ENCODE measurements at regions not wholly inside any gene's neighbourhood (a gene's known extent, or its start where the extent isn't known, plus 50 kb on each side); places are given as distances from the start of the nearest gene placed in this dataset.

- Histone ChIP-seq H3K4me1 (ENCODE audit: control insufficient read depth in 2 of 2, insufficient read depth in 2 of 2, low read length in 2 of 2) (no peaks in the 10 kb centered on the region), H3K79me2 (ENCODE audit: control insufficient read depth, insufficient read depth, low read length) (no peaks in the 10 kb centered on the region), H4K20me1 (ENCODE audit: control insufficient read depth, insufficient read depth, low read length, poor library complexity, severe bottlenecking) (no peaks in the 10 kb centered on the region), H2AFZ (ENCODE audit: insufficient read depth, low read depth, low read length, poor library complexity, severe bottlenecking) (no peak overlapping the region), H3K27me3 (replicated peaks in 1 of 4; ENCODE audit: control extremely low read depth in 1 of 4, control insufficient read depth in 3 of 4, insufficient read depth in 4 of 4, low read length in 3 of 4) (no peaks in the 10 kb centered on the region), H3K27ac (ENCODE audit: low read length in 2 of 2) (no peak overlapping the region), H3K9ac (ENCODE audit: low read length) (no peak overlapping the region), H3K4me2 (replicated peaks; ENCODE audit: low read depth, low read length, poor library complexity, severe bottlenecking) (no peak overlapping the region), H3K36me3 (replicated peaks in 1 of 2; ENCODE audit: control extremely low read depth in 1 of 2, control insufficient read depth in 1 of 2, extremely low read depth in 1 of 2, insufficient read depth in 2 of 2, low read length in 1 of 2) (no peaks in the 10 kb centered on the region), H3K4me3 (ENCODE audit: control extremely low read depth in 1 of 5, extremely low read depth in 1 of 5, insufficient read depth in 1 of 5, low read depth in 2 of 5, low read length in 4 of 5) (no peak overlapping the region), H3K9me3 (ENCODE audit: control extremely low read depth in 1 of 3, control insufficient read depth in 2 of 3, insufficient read depth in 1 of 3, low read length in 2 of 3) (no peaks in the 10 kb centered on the region)
- ATAC-seq (ENCODE audit: low read depth) (no peak), DNase-seq (no peak)
- H3K27ac Mint-ChIP-seq = no peak overlapping the region
- no peaks in the 10 kb centered on the region for H3K27me3 Mint-ChIP-seq
- intact Hi-C loops (cut with micrococcal nuclease) = no loop called here
- H3K9me3 Mint-ChIP-seq (ENCODE audit: insufficient read depth) = no peaks in the 10 kb centered on the region
- ChIA-PET CTCF (no interaction called here), POLR2A (no interaction called here)
- H3K4me3 Mint-ChIP-seq = no peak overlapping the region
- no peaks in the 10 kb centered on the region for H3K4me1 Mint-ChIP-seq
- TF ChIP-seq, protein P1, sequence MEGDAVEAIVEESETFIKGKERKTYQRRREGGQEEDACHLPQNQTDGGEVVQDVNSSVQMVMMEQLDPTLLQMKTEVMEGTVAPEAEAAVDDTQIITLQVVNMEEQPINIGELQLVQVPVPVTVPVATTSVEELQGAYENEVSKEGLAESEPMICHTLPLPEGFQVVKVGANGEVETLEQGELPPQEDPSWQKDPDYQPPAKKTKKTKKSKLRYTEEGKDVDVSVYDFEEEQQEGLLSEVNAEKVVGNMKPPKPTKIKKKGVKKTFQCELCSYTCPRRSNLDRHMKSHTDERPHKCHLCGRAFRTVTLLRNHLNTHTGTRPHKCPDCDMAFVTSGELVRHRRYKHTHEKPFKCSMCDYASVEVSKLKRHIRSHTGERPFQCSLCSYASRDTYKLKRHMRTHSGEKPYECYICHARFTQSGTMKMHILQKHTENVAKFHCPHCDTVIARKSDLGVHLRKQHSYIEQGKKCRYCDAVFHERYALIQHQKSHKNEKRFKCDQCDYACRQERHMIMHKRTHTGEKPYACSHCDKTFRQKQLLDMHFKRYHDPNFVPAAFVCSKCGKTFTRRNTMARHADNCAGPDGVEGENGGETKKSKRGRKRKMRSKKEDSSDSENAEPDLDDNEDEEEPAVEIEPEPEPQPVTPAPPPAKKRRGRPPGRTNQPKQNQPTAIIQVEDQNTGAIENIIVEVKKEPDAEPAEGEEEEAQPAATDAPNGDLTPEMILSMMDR (IDR thresholded peaks at IDR 0.05) = no peak
- TF ChIP-seq EZH2 (IDR thresholded peaks at IDR 0.05; ENCODE audit: borderline replicate concordance, insufficient read depth, low read depth, low read length, poor library complexity, severe bottlenecking) = no peak
- WGBS (ENCODE audit: insufficient coverage) = no CpG with 5 or more reads among the region's 5 CpGs
Observed at GRCh38 chr7:46239846-46240245, 318.8 kb upstream of the IGFBP3 start.

GRCh38 chr7:46237466-46237865 lies 316.4 kb upstream of the IGFBP3 start:
- Mint-ChIP-seq H3K27me3 (no peaks in the 10 kb centered on the region), H3K9me3 (ENCODE audit: insufficient read depth) (no peaks in the 10 kb centered on the region), H3K4me3 (no peak overlapping the region), H3K27ac (no peak overlapping the region), H3K4me1 (no peaks in the 10 kb centered on the region)
- no peaks in the 10 kb centered on the region for H3K27me3 ChIP-seq (replicated peaks in 1 of 4; ENCODE audit: control extremely low read depth in 1 of 4, control insufficient read depth in 3 of 4, insufficient read depth in 4 of 4, low read length in 3 of 4)
- H2AFZ ChIP-seq (ENCODE audit: insufficient read depth, low read depth, low read length, poor library complexity, severe bottlenecking) = no peak overlapping the region
- no peak overlapping the region for H3K9ac ChIP-seq (ENCODE audit: low read length)
- intact Hi-C loops (cut with micrococcal nuclease) = no loop called here
- ATAC-seq (ENCODE audit: low read depth) = no peak
- TF ChIP-seq, protein P1 (IDR thresholded peaks at IDR 0.05) = no peak
- H3K4me1 ChIP-seq (ENCODE audit: control insufficient read depth in 2 of 2, insufficient read depth in 2 of 2, low read length in 2 of 2) = no peaks in the 10 kb centered on the region
- WGBS (ENCODE audit: insufficient coverage) = no CpG with 5 or more reads among the region's 1 CpG
- H3K4me3 ChIP-seq (ENCODE audit: control extremely low read depth in 1 of 5, extremely low read depth in 1 of 5, insufficient read depth in 1 of 5, low read depth in 2 of 5, low read length in 4 of 5) = no peak overlapping the region
- no peaks in the 10 kb centered on the region for H3K79me2 ChIP-seq (ENCODE audit: control insufficient read depth, insufficient read depth, low read length)
- H3K27ac ChIP-seq (ENCODE audit: low read length in 2 of 2) = no peak overlapping the region
- no peaks in the 10 kb centered on the region for H3K36me3 ChIP-seq (replicated peaks in 1 of 2; ENCODE audit: control extremely low read depth in 1 of 2, control insufficient read depth in 1 of 2, extremely low read depth in 1 of 2, insufficient read depth in 2 of 2, low read length in 1 of 2)
- POLR2A ChIA-PET = no interaction called here
- DNase-seq = no peak
- no peaks in the 10 kb centered on the region for H3K9me3 ChIP-seq (ENCODE audit: control extremely low read depth in 1 of 3, control insufficient read depth in 2 of 3, insufficient read depth in 1 of 3, low read length in 2 of 3)
- H3K4me2 ChIP-seq (replicated peaks; ENCODE audit: low read depth, low read length, poor library complexity, severe bottlenecking) = no peak overlapping the region
- CTCF ChIA-PET = no interaction called here
- no peaks in the 10 kb centered on the region for H4K20me1 ChIP-seq (ENCODE audit: control insufficient read depth, insufficient read depth, low read length, poor library complexity, severe bottlenecking)
